H1 (cell line): ENCODE measurements at regions not wholly inside any gene's neighbourhood (a gene's known extent, or its start where the extent isn't known, plus 50 kb on each side); places are given as distances from the start of the nearest gene placed in this dataset.

Experiments used
- CBX5 ChIP-seq: fragments of 300-800, 300-1000 bp; sonication (generic); IDR thresholded peaks from 2 replicates; pipeline ENCODE4 v1.7.1; 2016; ENCODE audit warnings: antibody characterized with exemption, low read length, low read depth
- CHD1 ChIP-seq: IDR thresholded peaks from 2 replicates; pipeline ENCODE4 v1.6.1; 2012; ENCODE audit warnings: low read depth, low read length, improper control_type of control experiment
- CREB1 ChIP-seq: IDR thresholded peaks from 2 replicates; pipeline ENCODE4 v1.6.1; 2012; ENCODE audit warnings: inconsistent platforms
- CTCF ChIP-seq, 3 experiments: IDR thresholded peaks; 1 replicate in 2 of 3; 2 replicates in 1 of 3; pipeline versions ENCODE4 v1.5.1 to v1.6.1; 2011; ENCODE audit warnings: low read length in 3 of 3, mild to moderate bottlenecking in 3 of 3, inconsistent platforms in 2 of 3, low read depth in 1 of 3, moderate library complexity in 1 of 3; ENCODE audit not compliant: insufficient read depth in 1 of 3; ENCODE audit errors: control extremely low read depth in 1 of 3
- E2F6 ChIP-seq: IDR thresholded peaks from 2 replicates; pipeline ENCODE4 v1.6.1; 2012; ENCODE audit warnings: inconsistent platforms
- EGR1 ChIP-seq: IDR thresholded peaks from 2 replicates; pipeline ENCODE4 v1.6.1; 2011; ENCODE audit warnings: low read depth, low read length, borderline replicate concordance
- EZH2 ChIP-seq: fragments of 200-600 bp; sonication (generic); IDR thresholded peaks from 2 replicates; pipeline ENCODE4 v1.7.1; 2012; ENCODE audit warnings: low read depth, mild to moderate bottlenecking, moderate library complexity, low read length, inconsistent platforms; ENCODE audit not compliant: severe bottlenecking
- GABPA ChIP-seq: IDR thresholded peaks from 2 replicates; pipeline ENCODE4 v1.6.1; 2011; ENCODE audit warnings: mild to moderate bottlenecking, low read length, moderate library complexity, borderline replicate concordance; ENCODE audit not compliant: insufficient read depth
- JUND ChIP-seq: IDR thresholded peaks from 2 replicates; pipeline ENCODE4 v1.6.1; 2011; ENCODE audit warnings: mild to moderate bottlenecking, improper control_type of control experiment, low read length
- POLR2AphosphoS5 ChIP-seq: IDR thresholded peaks from 2 replicates; pipeline ENCODE4 v1.6.1; 2011; ENCODE audit warnings: low read depth, low read length
- SRF ChIP-seq: IDR thresholded peaks from 2 replicates; pipeline ENCODE4 v1.6.1; 2011; ENCODE audit warnings: mild to moderate bottlenecking, low read depth, low read length, moderate library complexity
- SUZ12 ChIP-seq: fragments of 200-600 bp; sonication (generic); IDR thresholded peaks from 2 replicates; pipeline ENCODE4 v1.6.1; 2012; ENCODE audit warnings: mild to moderate bottlenecking, inconsistent platforms, low read length, moderate library complexity, mixed read lengths
- TAF1 ChIP-seq: IDR thresholded peaks from 2 replicates; pipeline ENCODE4 v1.6.1; 2011; ENCODE audit warnings: mild to moderate bottlenecking, low read depth, low read length
- ZNF274 ChIP-seq: IDR thresholded peaks from 2 replicates; pipeline ENCODE4 v1.7.0; 2012; ENCODE audit warnings: low read length, borderline replicate concordance; ENCODE audit errors: extremely low read depth

GRCh38 chr12:24111086-24111485 lies 161.6 kb upstream of the SOX5 start:
- no peak for TF ChIP-seq JUND
- TF ChIP-seq E2F6, result no peak
- TF ChIP-seq CTCF (IDR thresholded peaks at IDR 0.05; ENCODE audit: control extremely low read depth in 1 of 3, insufficient read depth in 1 of 3, low read depth in 1 of 3, low read length in 3 of 3), result no peak
- TF ChIP-seq CBX5, result no peak
- TF ChIP-seq TAF1, result no peak
- no peak for TF ChIP-seq SRF
- no peak for TF ChIP-seq ZNF274
- TF ChIP-seq EGR1, result no peak
- no peak for TF ChIP-seq EZH2
- TF ChIP-seq GABPA, result no peak
- TF ChIP-seq POLR2AphosphoS5, result no peak
- no peak for TF ChIP-seq CHD1
- no peak for TF ChIP-seq CREB1
- TF ChIP-seq SUZ12, result no peak
